Renal cortical epithelial cell (primary cell): ENCODE measurements at regions not wholly inside any gene's neighbourhood (a gene's known extent, or its start where the extent isn't known, plus 50 kb on each side); places are given as distances from the start of the nearest gene placed in this dataset.

ENCODE experiments used
- DNase-seq: peaks from one replicate; pipeline ENCODE4 v3.0.0-alpha.2; 2011; ENCODE audit warnings: low read depth

DNA sequence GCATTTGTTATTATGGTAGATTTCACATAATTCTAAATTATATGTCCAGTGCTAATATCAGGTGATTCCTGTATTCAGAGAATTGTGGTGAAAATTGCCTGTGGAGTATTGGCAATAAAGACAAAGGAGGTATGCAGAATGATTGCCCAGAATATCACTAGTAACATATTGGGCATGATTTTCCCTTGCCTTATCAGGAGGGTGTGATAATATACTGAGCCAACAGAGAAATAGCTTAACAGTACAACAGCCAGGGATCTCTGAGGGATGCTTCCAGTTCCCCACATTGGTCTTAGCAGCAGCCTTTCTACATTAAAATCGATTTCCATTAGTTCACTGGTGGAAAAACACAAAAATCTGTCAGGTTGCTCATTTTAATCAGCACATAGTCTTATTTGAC, 122.9 kb upstream of the COL3A1 start:
- DNase-seq: no peak

- DNase-seq: no peak
Measured at GRCh38 chr2:188851826-188852225, 122.3 kb upstream of the COL3A1 start.

DNA sequence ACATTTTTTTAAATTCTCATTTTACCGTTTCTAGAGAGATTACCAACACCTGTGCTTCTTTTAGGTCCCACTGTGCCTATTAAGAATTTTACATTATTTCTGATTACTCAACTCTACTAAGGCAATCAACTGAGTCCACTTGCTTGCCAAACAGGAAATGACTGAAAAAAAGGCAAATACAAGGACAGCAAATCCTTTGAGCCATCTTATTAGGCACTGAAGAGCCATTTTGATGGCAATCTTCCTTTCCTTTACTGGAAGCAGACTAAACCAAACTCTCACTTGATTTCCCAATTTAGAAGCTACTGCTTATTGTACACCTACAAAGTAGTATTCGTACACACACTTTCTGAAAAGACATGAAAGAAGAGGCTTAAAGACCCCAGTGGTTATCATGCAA, 121.4 kb upstream of the COL3A1 start:
- peak; percentile 39 for DNase-seq

DNA sequence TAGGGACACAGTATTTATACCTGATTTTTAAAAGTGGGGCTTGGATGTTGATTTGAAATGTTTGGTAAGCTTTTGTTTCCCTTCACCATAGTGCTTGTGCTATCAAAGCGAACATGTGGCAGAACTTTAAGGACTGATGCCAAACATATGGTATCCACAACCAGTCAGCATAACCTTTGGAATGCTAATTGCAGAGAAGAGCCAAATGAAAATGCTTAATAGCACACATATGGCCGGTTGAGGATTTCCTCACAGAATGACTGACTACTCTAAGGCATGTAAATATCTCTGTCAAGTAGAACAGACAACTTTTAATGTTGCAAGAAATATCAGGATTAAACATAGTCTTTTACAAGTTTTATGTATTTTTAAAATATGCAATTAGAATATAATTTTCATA, 120.9 kb upstream of the COL3A1 start:
- DNase-seq: no peak

- no peak for DNase-seq
Measured at GRCh38 chr2:188865681-188866080, 108.5 kb upstream of the COL3A1 start.

DNA sequence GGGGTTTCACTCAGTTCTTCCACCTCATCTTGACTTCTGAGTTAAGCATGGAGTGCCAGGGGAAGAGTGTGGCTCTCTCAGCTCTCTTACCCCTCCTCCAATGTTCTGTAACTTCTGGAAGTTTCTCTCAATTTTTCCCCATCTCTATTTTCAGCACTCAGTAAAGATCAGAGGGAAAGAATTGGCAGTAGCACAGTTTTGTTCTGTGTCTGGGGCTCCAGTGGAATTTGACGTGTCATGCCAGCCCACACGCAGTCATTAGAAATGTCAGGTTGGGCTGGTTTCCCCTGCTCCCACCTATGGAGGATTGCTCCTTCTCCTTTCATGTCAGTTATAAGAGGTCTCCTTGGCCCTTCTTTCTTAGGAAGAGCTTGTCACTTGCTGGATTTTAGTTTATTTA, 104.6 kb upstream of the COL3A1 start:
- DNase-seq: no peak

- DNase-seq: peak; percentile 6
Measured at GRCh38 chr2:188870289-188870688, 103.9 kb upstream of the COL3A1 start.

- DNase-seq: no peak
Measured at GRCh38 chr2:188875104-188875503, 99.1 kb upstream of the COL3A1 start.

- DNase-seq: no peak
Measured at GRCh38 chr2:188878716-188879115, 95.5 kb upstream of the COL3A1 start.

GRCh38 chr2:188880740-188881139, 93.4 kb upstream of the COL3A1 start:
- no peak for DNase-seq

DNA sequence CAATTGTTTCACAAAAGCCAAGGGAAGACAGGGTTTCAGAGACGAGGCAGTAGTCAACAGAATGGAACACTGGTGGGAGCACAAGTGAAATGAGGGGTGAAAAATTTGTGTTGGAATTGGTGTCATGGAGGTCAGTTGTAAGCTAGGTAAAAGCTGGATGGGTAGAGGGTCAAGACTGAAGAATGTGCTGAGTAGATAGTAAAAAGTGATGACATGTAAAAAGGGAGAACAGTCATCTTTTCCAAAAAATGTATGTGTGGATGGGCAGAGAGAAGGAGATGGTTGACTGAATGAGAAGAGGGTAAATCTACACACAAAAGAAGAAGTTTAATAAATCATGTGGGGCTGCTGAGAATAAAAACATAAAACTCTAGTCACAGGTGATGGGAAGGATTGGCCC, 92.7 kb upstream of the COL3A1 start:
- no peak for DNase-seq

DNA sequence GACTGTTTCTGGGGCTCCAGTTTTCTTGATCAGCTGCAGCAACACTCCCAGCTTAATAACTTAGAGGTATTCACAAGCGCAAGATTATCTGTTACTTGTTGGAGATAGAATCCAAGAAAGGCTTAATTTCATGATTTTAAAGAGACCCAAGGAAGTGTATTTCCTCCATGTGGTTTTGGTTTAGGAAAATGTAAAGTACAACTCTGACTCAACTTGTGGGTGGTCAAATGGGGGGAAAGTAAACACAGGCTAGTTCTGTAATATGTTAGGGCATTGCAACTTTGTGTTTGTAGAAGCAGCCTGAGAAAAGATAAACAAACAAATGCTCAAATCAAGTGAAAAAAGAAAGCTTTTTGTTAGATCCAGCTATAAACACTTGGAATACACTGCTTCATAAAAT, 90.1 kb upstream of the COL3A1 start:
- DNase-seq: peak; percentile 13

- DNase-seq: no peak
Measured at GRCh38 chr2:188884517-188884916, 89.7 kb upstream of the COL3A1 start.

DNA sequence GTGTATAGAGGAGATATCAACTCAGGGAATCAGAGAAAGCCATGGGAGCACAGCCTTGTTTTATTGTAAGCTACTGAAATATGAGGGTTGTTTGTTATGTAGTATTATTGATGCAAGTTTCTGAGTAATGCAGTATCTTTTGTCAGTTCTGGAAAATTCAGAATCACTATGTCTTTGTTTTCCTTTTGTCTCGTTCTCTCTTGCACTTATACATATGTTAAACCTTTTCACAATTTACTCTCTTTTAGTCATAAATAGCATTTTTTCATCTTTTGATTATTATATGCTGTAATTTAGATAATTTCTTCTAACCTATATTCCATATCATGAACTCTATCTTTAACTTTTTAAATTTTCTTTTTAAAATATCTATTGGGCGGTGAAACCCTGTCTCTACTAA, 85.0 kb upstream of the COL3A1 start:
- DNase-seq: no peak

DNA sequence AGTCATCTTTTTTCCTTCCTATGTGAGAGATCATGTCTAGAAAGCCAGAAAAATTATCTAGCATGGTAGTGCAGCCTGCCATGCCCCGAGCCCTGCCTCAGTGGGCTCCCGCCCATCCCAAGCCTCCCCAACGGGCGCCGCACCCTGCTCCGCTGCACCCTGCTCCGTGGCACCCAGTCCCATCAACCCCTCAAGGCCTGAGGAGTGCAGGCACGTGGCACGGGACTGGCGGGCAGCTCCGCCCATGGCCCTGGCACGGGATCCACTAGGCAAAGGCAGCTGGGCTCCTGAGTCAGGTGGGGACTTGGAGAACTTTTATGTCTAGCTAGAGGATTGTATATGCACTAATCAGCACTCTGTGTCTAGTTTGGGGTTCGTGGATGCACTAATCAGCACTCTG, 83.4 kb upstream of the COL3A1 start:
- DNase-seq: no peak

- DNase-seq: no peak
Measured at GRCh38 chr2:188892636-188893035, 81.5 kb upstream of the COL3A1 start.

- no peak for DNase-seq
Measured at GRCh38 chr2:188893972-188894371, 80.2 kb upstream of the COL3A1 start.

GRCh38 chr2:188894979-188895378, 79.2 kb upstream of the COL3A1 start:
- DNase-seq: no peak

- DNase-seq: no peak
Measured at GRCh38 chr2:188897096-188897495, 77.1 kb upstream of the COL3A1 start.

GRCh38 chr2:188898261-188898660, 75.9 kb upstream of the COL3A1 start:
- no peak for DNase-seq

GRCh38 chr2:188902901-188903491, 71.2 kb upstream of the COL3A1 start:
- DNase-seq: peak; percentile 32

- DNase-seq: no peak
Measured at GRCh38 chr2:188903740-188904139, 70.4 kb upstream of the COL3A1 start.

DNA sequence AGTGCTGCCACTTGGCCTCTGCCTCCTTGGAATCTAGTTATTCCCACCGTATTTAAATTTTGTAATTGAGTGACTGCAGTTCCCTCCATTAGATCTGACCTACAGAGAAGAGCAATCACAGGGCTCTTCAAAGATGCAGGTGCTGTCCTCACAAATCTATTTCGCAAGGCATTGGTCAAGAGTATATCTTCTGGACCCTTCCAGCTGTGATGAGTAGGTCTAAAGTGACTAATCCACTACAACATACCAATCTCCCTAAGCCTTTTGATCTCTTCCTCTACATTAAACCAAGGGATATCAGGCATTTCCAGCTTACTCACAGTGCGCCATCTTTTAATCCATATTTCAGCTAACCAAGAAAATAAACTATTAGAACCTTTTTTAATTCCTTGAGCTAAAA, 65.1 kb upstream of the COL3A1 start:
- no peak for DNase-seq

DNA sequence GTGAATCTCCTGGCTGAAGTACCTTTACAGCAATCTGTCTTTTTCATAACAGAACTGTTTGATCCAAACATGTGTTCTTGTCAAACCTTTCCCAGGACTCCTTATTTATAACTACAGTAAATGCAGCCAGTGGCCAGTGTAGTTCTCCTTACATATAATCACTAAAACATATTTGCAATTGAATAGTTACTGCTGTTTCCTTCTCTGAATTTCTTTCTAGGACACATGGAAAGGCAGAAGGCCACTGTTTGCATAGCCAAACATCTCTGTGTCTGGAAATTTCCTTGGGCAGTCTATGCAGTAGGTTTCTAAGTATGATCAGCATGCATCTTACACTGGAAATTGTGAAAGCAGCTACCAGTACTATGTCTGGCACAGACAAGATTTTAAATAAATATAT, 57.4 kb upstream of the COL3A1 start:
- DNase-seq: no peak

- DNase-seq: no peak
Measured at GRCh38 chr2:188917632-188918031, 56.5 kb upstream of the COL3A1 start.
